Esophagus muscularis mucosa (tissue), 4 donors: ENCODE measurements at regions not wholly inside any gene's neighbourhood (a gene's known extent, or its start where the extent isn't known, plus 50 kb on each side); places are given as distances from the start of the nearest gene placed in this dataset.

Experiments used
- CTCF ChIP-seq, 3 experiments: fragments of 200-600 bp in 2 of 3; fragments of 450-650 bp in 1 of 3; sonication (generic) in 2 of 3; IDR thresholded peaks; one replicate each; pipeline ENCODE4 v1.5.1; 2017 to 2019; ENCODE audit warnings: antibody characterized with exemption in 3 of 3, mild to moderate bottlenecking in 2 of 3, moderate library complexity in 1 of 3
- EP300 ChIP-seq: sonication (generic); formaldehyde crosslinking; IDR thresholded peaks from one replicate; pipeline ENCODE4 v1.6.1; 2017; ENCODE audit warnings: antibody characterized with exemption
- POLR2A ChIP-seq: fragments of 450-650 bp; IDR thresholded peaks from one replicate; pipeline ENCODE4 v1.6.1; 2017; ENCODE audit warnings: antibody characterized with exemption, moderate library complexity, mild to moderate bottlenecking, low read depth
- POLR2AphosphoS5 ChIP-seq, 2 donors: sonication (generic); formaldehyde crosslinking; IDR thresholded peaks; one replicate each; pipeline ENCODE4 v1.6.1; 2017; ENCODE audit warnings: antibody characterized with exemption in 2 of 2

DNA sequence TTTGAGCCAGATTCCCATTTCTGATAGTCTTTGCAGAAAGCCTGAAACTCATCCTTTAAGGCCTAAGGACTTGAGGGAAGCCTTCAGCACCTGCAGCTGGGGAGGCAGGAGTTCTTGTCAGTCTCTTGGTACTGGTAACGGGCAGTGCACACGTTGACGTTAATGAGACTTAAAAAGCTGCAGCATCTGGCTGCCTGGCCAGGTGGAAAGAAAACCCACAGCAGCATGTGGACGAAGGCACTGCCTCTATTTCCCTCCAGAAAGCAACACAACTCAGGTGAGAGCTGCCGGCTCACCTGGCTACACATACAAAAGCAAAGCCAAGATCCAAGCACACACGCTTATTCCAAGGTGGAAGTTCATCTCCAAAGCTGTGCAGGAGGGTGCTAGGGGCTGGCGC is 178.8 kb downstream of the ANAPC1 start:
- no peak for TF ChIP-seq POLR2A
- no peak for TF ChIP-seq CTCF (IDR thresholded peaks at IDR 0.05)
- TF ChIP-seq EP300 = no peak
- no peak for TF ChIP-seq POLR2AphosphoS5 (IDR thresholded peaks at IDR 0.05)
